HL-60 (cell line): ENCODE measurements at regions not wholly inside any gene's neighbourhood (a gene's known extent, or its start where the extent isn't known, plus 50 kb on each side); places are given as distances from the start of the nearest gene placed in this dataset.

ENCODE experiments used
- CTCF ChIP-seq: IDR thresholded peaks from one replicate; pipeline ENCODE4 v1.5.1; 2011; ENCODE audit warnings: low read length, control low read depth, inconsistent platforms; ENCODE audit not compliant: insufficient read depth
- GABPA ChIP-seq: IDR thresholded peaks from 2 replicates; pipeline ENCODE4 v1.6.1; 2012; ENCODE audit warnings: low read depth
- POLR2AphosphoS5 ChIP-seq: IDR thresholded peaks from 2 replicates; pipeline ENCODE4 v1.6.1; 2012; ENCODE audit warnings: low read depth
- REST ChIP-seq: IDR thresholded peaks from 2 replicates; pipeline ENCODE4 v1.6.1; 2012; ENCODE audit warnings: low read depth; ENCODE audit not compliant: insufficient replicate concordance

- TF ChIP-seq CTCF (no peak), POLR2AphosphoS5 (no peak), GABPA (no peak), REST (no peak)
Observed at GRCh38 chr4:122973465-122973864, 51.1 kb upstream of the NUDT6 start.
